Thyroid gland (tissue), 4 donors: ENCODE measurements at regions not wholly inside any gene's neighbourhood (a gene's known extent, or its start where the extent isn't known, plus 50 kb on each side); places are given as distances from the start of the nearest gene placed in this dataset.

Experiments
- CTCF ChIP-seq, 6 experiments: fragments of 200-600 bp in 3 of 6; fragments of 450-650 bp in 3 of 6; sonication (generic) in 3 of 6; IDR thresholded peaks; one replicate each; pipeline ENCODE4 v1.5.1; 2016 to 2019; ENCODE audit warnings: antibody characterized with exemption in 6 of 6, mild to moderate bottlenecking in 2 of 6, inconsistent platforms in 1 of 6, moderate library complexity in 1 of 6
- POLR2A ChIP-seq, 2 donors: fragments of 450-650 bp; IDR thresholded peaks; one replicate each; pipeline ENCODE4 v1.6.1; 2017; ENCODE audit warnings: antibody characterized with exemption in 2 of 2, mild to moderate bottlenecking in 2 of 2, moderate library complexity in 1 of 2

- TF ChIP-seq CTCF (IDR thresholded peaks at IDR 0.05) (no peak), POLR2A (IDR thresholded peaks at IDR 0.05) (no peak)
These were observed 106.7 kb upstream of the LIMCH1 start for GRCh38 chr4:41431276-41431675.
